HS-5 (cell line): ENCODE measurements at regions not wholly inside any gene's neighbourhood (a gene's known extent, or its start where the extent isn't known, plus 50 kb on each side); places are given as distances from the start of the nearest gene placed in this dataset.
"Not testable (repeated sequence)": the region's sequence is repeated elsewhere in the genome, so short reads cannot be mapped to it uniquely, and the experiment has no call there.

ENCODE experiments used
- DNase-seq: peaks from one replicate; pipeline ENCODE4 v3.0.0-alpha.2; 2012; ENCODE audit warnings: low read depth

DNA sequence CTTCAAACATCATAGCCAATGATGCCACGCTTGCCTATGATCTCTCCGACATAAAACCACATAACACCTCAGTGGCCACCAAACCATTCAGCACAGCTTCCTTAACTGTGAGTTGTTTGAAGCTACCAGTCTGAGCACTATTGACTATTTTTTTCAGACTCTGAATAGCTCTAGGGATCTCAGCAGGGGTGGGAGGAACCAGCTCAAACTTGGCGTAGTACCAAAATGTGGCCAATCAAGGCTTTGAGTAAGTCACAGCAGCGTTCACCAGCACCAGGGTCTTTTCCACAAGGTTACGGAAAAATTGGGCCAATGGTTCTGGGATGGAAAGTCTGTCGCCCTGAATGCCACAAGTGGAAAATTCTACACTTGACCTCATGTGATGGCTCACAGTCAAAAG lies 70.6 kb downstream of the SMPDL3A start:
- no peak for DNase-seq

DNA sequence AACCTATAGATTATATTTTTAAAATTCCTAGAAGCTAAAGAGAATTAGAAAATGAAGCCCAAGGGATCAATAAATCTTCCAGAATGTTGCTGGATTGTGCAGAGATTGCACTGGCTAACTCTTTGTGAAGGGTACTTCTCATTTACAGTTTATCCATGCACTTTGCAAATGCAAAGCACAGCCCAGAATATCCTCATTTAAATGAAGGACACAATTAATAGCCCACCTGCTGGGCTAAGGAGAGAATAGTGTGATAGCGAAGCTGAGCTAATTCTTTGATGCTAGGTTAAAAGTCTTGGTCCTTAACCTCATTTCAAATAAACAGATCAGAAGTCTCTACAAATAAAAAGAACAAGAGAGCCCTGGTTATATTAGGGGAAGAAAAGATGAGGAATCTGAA lies 72.5 kb downstream of the SMPDL3A start:
- no peak for DNase-seq

DNA sequence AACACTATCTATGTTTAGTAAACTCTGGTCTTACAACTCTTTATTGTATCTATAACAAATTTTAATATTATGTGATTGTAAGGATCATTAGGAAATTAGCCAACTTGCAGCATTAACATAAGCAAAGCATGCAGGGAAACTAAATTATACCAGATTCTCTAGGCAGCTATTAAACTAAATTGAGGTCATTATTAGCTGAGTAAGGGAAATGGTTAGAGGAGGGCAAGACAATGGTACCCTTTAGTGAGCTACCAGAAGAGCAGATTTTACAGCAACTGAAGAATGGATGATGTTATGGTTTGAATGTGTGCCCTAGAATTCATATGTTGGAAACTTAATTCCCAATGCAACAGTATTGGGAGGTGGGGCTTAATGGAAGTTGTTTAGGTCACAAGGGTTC lies 79.1 kb downstream of the SMPDL3A start:
- no peak for DNase-seq

DNA sequence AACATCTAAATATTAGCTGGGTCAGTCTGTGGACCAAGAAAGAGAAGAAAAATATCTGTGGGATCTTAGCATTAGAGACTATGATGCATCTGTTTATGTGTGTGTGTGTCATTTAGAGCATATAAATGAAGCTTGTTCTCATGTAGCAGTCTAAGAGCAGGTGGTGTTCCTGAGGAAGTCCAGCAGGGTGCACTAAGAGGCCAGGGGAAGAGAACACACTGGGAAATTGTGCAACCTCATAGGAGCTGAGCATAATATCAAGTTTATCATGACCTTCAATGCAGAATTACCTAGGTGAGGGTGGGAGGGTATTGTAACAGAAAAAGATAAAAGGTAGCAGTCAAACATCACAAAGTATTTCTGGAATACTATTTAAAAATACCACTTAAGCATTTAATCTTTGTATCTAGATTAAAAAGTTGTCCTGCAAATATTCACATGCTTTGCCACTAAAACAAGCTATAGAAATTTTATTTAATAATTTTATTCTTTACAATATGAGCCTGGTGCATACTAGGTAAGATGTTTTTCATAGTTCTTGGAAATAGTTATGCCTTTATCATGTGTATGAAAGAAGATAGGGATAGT lies 80.5 kb downstream of the SMPDL3A start:
- DNase-seq: peak; percentile 19

DNA sequence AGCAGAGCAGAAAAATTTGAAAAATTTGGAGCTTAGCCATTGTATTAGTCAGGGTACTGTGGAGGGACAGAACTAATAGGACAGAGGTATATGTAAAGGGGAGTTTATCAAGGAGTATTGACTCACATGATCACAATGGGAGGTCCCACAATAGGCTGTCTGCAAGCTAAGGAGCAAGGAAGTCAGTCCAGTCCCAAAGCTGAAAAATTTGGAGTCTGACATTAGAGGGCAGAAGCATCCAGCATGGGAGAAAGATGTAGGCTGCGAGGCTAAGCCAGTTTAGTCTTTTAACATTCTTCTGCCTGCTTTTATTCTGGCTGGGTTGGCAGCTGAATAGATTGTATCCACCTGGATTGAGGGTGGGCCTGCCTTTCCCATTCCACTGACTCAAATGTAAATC lies 82.0 kb downstream of the SMPDL3A start:
- no peak for DNase-seq

DNA sequence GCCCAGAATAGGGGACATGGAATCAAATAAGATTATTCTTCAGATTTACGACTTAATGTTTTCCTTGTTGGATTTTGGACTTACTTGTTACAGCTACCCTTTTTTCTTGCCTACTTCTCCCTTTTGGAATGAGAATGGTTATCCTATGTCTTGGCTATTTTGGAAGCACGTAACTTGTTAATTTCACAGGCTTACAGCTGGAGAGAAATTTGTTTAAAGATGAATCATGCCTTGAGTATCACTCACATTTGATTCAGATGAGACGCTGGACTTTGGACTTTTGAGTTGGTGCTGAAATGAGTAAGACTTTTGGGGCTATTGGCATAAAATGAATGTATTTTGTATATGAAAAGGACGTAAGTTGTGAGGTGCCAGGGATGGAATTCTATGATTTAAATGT lies 83.3 kb downstream of the SMPDL3A start:
- DNase-seq: no peak

DNA sequence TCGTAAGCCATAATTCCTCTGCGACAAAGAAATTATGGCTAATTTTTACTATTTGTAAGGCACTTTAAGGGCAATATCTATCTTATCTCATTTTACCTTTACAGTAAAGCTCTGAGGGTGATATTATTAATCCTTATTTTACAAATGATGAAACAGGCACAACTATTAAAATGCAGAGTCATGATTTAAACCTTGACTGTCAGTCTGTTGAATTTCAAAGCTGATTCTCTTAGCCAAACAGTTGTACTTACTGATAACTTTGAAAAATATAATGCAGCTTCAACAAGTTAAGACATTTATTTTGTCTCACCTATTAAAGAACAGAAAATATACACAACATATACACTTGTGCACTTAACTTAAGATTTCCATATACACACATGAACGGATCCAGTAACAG lies 88.2 kb downstream of the SMPDL3A start:
- DNase-seq: no peak

DNA sequence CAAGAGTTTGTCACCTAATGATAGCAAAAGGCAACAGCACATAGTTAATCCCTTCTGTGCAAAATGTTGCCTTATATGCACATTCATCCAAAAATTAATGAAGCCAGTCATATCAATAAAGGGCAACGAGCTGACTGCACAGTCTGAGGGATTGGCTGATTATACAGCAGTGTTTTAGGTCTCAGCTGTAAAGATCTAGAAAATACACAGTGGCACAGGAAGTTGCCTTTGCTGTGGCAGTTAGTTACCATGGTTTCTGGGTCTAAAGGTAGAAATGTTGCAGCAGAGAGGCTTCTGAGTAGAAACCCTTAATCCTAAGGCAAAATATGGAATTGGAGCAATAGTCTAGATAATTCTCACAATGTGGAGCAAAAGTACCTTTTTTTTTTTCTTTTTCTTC lies 89.7 kb downstream of the SMPDL3A start:
- no peak for DNase-seq

DNA sequence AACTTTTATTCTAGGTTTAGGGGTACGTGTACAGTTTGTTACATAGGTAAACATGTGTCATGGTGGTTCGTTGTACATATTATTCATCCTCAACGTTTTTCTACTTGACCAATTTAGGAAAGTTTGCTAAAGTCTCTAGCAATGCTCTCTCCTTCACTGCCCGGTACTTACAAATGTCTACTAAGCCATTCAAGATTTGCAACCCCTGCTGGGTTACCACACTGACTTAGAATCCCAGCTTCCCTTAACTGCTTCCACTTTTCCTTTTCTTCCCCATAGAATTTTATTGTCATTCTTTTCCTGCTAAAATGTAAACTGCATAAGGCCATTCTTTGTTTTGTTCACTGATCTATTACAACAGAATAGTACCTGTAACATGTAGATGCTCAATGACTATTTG lies 97.4 kb downstream of the SMPDL3A start:
- DNase-seq: no peak

DNA sequence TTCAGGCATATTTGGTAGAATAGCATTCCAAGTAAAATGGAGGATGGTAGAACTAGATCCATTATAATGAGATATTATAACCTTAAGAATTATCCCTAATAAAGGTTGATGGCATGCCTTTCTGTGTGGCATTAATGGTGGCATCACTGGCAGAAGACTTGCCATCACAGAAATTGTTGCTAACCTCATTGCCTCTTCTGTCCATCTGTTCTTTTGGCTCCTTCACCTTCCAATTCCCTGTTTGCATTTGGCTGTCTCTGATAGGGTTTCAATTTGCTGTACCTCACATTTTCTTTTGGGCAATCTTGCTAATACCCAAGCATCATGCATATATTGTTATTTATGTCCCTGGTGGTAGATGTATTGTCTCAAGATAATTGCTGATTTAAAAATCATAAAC lies 98.9 kb downstream of the SMPDL3A start:
- DNase-seq: no peak

DNA sequence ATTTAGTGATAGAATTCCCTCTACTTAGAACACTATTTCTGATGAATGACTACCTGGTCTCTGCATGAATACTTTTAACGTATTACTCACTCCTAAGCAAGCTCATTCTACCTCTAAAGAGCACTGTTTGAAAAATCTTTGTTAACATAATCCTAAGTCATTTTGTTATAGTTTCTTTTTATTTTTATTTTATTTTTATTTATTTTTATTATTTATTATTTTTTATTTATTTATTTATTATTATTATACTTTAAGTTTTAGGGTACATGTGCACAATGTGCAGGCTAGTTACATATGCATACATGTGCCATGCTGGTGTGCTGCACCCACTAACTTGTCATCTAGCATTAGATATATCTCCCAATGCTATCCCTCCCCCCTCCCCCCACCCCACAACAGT lies 99.6 kb downstream of the SMPDL3A start:
- DNase-seq: not testable (repeated sequence)

DNA sequence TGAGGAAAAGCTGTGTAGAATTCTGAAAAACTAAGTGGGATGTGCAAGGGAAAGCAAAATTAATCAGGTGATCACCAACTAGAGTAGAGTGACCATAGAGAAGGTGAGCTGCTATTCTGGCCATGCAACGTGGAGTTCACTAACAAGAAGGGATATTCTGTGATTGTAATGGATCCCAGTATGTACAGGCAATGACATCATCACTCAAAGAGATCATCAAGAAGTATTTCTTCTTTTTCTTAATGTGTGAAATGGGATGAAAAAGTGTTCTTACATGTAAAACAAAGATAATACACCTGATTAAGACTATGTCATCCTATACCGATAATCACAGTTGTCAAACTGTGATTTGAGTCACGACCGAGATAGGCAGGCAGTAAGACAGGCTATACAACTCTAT lies 101.2 kb downstream of the SMPDL3A start:
- DNase-seq: no peak

DNA sequence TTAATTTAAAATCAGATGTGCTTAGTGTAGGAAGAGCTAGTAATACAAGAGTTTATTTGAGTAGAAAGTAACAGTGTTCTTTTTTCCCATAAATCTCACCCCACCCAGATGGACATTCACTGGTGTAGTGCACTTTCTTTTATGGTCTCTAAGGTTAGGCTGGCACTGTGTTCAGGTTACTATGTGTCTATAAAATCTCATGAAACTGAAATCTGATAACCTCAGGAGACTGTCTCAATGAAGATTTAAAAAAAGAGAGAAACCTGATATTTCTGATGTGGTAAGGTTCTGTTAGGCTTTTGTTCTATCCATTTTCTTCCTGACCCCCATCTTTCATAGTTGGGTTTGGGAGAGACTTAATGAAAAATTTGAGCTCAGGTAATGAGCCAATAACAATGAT lies 101.2 kb upstream of the CLVS2 start:
- DNase-seq: no peak

DNA sequence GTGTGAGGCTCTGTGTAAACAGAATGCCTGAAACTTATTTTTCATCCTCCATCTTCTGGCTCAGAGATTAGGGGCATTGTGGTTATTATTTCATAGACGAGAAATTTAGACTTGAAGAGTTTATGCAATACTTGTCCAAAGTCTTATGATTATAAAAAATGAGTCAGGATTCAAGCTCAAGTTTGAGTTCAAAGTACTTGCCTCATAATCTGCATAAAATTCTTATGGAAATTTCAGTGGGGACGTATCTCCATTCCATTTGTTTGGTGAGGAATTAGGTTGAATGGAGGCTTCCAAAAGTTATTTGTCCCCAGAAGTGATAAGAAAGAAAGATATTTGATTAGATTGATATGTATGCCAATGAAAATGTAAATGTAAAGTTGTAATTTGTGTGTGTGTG lies 93.7 kb upstream of the CLVS2 start:
- DNase-seq: no peak

DNA sequence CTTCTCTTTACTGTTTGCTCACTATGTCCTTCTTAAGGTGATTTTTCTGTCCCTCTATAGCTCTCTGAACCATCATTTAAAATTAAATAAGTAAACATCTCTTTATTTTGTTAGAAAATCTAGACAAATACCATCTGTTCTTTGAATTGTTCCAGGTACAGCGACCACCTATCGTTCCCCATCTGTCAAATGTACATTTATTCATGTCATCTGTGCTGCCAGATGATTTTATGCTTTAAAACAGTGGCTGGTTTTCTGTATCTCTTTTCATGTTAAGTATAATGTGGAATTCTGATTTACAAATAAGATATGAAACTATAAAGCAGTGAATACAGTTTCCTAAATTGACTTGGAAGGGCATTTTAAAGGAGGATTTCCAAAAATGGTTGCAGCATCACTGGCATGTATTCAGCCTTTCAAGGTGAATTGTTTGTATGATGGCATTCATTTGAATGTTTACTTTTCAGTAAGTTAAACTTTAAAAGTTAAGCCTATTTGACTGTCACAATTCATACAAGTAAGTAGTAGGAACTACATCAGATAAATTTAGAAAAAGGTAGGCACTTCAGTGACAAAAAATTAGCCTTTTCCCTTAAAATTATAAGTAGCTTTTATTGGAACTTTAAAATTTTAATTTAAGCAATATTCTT lies 92.6 kb upstream of the CLVS2 start:
- no peak for DNase-seq

DNA sequence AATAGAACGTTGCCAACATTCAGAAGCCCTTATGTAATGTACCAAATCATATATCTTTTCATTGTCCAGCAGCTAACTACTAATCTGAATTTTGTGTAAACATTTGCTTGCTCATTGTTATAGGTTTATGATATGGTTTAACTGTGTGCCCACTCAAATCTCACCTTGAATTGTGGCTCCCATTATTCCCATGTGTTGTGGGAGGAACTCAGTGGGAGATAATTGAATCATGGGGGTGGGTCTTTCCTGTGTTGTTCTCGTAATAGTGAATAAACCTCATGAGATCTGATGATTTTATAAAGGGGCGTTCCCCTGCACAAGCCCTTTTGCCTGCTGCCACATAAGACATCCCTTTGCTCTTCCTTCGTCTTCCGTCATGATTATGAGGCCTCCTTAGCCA lies 91.9 kb upstream of the CLVS2 start:
- no peak for DNase-seq

DNA sequence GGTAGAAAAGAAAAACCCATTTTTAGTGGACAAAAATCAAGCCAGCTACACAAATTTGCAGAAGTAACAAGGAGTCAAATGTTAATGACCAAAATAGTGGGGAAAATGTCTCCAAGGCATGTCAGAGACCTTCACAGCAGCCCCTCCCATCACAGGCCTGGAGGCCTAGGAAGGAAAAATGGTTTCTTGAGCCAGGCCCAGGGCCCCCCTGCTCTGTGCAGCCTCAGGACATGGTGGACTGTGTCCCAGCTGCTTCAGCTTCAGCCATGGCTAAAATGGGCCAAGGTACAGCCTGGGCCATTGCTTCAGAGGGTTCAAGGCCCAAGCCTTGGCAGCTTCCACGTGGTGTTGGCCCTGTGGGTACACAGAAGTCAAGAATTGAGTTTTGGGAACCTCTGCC lies 82.5 kb upstream of the CLVS2 start:
- DNase-seq: no peak

DNA sequence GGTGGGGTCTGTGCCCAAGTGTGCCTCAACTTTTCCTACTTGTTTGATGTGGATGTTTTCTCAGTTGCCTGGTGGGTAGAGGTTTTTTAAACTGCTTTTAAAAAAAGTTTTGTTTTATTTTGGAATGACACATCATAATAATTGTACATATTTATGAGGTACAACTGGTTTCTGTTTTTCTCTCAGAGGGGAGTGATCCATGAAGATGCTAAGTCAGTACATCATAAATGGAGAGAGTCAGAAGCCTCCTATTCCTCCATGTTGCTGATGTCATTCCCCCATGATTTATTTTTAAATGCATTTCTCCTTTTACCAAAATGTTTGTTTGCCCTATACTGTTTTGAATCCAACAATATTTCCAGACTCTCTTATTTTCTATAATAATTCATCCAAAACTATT lies 77.3 kb upstream of the CLVS2 start:
- no peak for DNase-seq

DNA sequence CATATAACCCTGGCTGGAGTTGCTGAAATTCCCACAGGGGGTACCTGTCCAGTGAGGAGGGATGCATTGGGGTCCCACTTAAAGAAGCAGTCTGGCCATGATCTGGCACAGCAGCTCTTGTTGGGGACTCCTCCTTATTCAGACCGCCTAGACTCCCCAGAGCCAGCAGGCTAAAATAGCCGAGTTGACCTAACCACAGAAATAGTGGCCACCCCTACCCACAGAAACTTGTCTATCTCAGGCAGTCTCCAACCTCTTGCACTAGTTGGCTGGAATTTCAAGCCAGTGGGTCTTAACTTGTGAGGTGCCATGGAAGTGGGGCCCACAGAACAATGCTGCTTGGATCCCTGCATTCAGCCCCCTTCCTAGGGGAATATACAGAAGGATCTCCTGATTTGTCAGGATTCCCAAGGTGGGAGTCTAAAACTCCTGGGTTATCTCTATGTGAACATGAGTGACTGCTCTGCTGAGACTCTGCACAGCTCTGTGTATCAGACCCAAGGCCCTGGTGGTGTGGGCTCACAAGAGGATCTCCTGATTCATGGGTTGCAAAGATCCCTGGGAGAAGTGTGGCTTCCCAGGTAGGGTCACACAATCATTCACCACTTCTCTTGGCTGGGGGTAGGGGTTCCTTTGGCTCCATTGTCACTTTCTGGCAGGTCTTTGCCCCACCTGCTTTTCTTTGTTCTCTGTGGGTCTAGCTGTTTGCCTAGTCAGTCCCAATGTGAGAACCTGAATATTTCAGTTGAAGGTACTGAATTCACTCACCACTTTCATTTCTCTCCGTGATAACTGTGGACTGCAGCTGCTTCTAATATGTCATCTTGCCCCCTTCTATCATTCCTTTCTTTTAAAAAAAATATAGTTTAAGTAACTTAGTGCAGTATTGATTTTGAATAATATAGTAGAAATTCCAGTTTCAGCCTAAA lies 65.5 kb upstream of the CLVS2 start:
- DNase-seq: no peak

DNA sequence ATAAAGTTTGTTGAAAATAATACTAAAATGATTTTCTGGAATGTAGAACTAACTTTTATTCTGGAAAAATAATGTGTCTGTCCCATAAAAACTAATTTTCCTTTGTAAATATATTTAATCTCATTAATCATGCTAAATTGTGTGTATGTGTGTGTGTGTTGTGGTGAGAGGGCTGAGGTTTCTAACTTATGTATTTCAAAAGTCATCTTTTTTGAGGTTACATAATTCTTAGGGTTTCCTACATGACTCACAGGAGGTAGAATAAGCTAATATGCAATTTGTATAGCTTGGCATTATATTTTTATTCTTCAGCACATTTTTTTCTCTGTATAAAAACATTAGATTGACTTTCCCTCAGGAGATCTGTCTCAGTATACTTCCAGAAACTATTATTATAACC lies 64.1 kb upstream of the CLVS2 start:
- no peak for DNase-seq

DNA sequence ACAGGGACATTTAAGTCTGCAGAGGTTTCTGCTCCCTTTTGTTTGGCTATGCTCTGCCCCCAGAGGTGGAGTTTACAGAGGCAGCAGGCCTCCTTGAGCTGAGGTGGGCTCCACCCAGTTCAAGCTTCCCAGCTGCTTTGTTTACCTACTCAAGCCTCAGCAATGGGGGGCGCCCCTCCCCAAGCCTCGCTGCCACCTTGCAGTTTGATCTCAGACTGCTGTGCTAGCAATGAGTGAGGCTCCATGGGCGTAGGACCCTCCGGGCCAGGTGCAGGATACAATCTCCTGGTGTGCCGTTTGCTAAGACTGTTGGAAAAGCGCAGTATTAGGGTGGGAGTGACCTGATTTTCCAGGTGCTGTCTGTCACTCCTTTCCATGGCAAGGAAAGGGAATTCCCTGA lies 51.1 kb upstream of the CLVS2 start:
- DNase-seq: not testable (repeated sequence)
